Peyer's patch (tissue), 4 donors: ENCODE measurements at regions not wholly inside any gene's neighbourhood (a gene's known extent, or its start where the extent isn't known, plus 50 kb on each side); places are given as distances from the start of the nearest gene placed in this dataset.

Experiments used
- CTCF ChIP-seq, 6 experiments: fragments of 450-650 bp in 4 of 6; fragments of 200-600 bp in 2 of 6; sonication (generic) in 1 of 6; IDR thresholded peaks; one replicate each; pipeline ENCODE4 v1.5.1; 2017 to 2019; ENCODE audit warnings: antibody characterized with exemption in 6 of 6, mild to moderate bottlenecking in 3 of 6, moderate library complexity in 1 of 6
- POLR2A ChIP-seq, 2 donors: fragments of 450-650 bp; IDR thresholded peaks; one replicate each; pipeline ENCODE4 v1.5.1; 2017; ENCODE audit warnings: antibody characterized with exemption in 2 of 2, mild to moderate bottlenecking in 2 of 2, moderate library complexity in 2 of 2

- no peak for TF ChIP-seq CTCF (IDR thresholded peaks at IDR 0.05)
- no peak for TF ChIP-seq POLR2A (IDR thresholded peaks at IDR 0.05)
Measured at GRCh38 chr4:34419871-34420270, 1824.4 kb downstream of the ARAP2 start.
